Calu3 (cell line): ENCODE measurements at regions not wholly inside any gene's neighbourhood (a gene's known extent, or its start where the extent isn't known, plus 50 kb on each side); places are given as distances from the start of the nearest gene placed in this dataset.

Source experiments
- BruUV-seq: library from RNA; stranded (reverse); fragments of 400-500 nt; replicated peaks from 2 replicates; lab custom pipeline; 2021; lab: Mats Ljungman, UMichigan
- CTCF ChIA-PET: fragments of 300-600 bp; sonication (Branson Sonifier 250); formaldehyde crosslinking; loops from one replicate; lab custom pipeline; 2022; ENCODE audit warnings: antibody characterized with exemption; lab: Charles Lee
- DNase-seq: peaks from one replicate; pipeline ENCODE4 v3.0.0; 2022
- H3K27ac Mint-ChIP-seq: one replicate; pipeline ENCODE4 v1.8.0; 2022; ENCODE audit warnings: mixed read lengths; ENCODE audit not compliant: unreplicated experiment
- H3K27me3 Mint-ChIP-seq: one replicate; pipeline ENCODE4 v1.8.0; 2022; ENCODE audit warnings: mixed read lengths; ENCODE audit not compliant: unreplicated experiment
- H3K36me3 Mint-ChIP-seq: one replicate; pipeline ENCODE4 v1.8.0; 2022; ENCODE audit warnings: mild to moderate bottlenecking, moderate library complexity, mixed read lengths; ENCODE audit not compliant: insufficient read depth, unreplicated experiment
- H3K4me1 Mint-ChIP-seq: one replicate; pipeline ENCODE4 v1.8.0; 2022; ENCODE audit warnings: mild to moderate bottlenecking, low read depth, mixed read lengths; ENCODE audit not compliant: unreplicated experiment
- H3K4me3 Mint-ChIP-seq: one replicate; pipeline ENCODE4 v1.8.0; 2022; ENCODE audit warnings: mild to moderate bottlenecking, low read depth, moderate library complexity, mixed read lengths; ENCODE audit not compliant: unreplicated experiment
- H3K9me3 Mint-ChIP-seq: one replicate; pipeline ENCODE4 v1.8.0; 2022; ENCODE audit warnings: low read depth, mixed read lengths; ENCODE audit not compliant: unreplicated experiment
- CTCF ChIP-seq: fragments of 200-600 bp; IDR thresholded peaks from one replicate; pipeline ENCODE4 v1.8.0; 2022; ENCODE audit warnings: antibody characterized with exemption; ENCODE audit not compliant: unreplicated experiment
- intact Hi-C: fragments of 100-400 bp; cut with micrococcal nuclease; formaldehyde crosslinking; loops from one replicate; pipeline ENCODE4 v1.10.0; 2022; ENCODE audit not compliant: unreplicated experiment

DNA sequence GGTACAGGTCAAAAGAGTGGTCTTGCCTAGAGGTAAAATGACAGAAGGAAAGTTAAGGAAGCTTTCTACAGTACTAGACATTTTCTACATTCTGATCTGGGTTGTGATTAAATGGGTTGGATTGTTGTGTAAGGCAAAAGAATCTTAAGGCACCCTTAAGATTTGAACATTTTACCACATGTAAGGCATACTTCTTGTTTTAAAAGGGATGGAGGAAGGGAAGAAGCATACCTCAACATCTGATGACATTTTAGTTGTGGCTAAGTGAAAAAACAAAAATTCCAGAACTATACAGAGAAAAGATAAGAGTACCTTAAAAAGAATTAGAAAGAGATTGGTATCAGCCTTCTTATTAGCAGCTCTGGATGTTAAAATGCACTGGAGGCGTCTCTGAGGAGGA, 356.0 kb upstream of the CADM1 start:
- CTCF ChIA-PET = no interaction called here
- no peaks in the 10 kb centered on the region for H3K9me3 Mint-ChIP-seq
- H3K36me3 Mint-ChIP-seq = no peaks in the 10 kb centered on the region
- intact Hi-C loops = no loop called here
- DNase-seq = no peak
- no peaks in the 10 kb centered on the region for H3K4me1 Mint-ChIP-seq
- H3K4me3 Mint-ChIP-seq = no peak overlapping the region
- no peak for TF ChIP-seq CTCF
- H3K27me3 Mint-ChIP-seq = no peaks in the 10 kb centered on the region
- no TSS peak for BruUV-seq
- H3K27ac Mint-ChIP-seq = no peak overlapping the region

- Mint-ChIP-seq H3K9me3 (peaks cover 2% of the 10 kb centered on the region), H3K36me3 (no peaks in the 10 kb centered on the region), H3K4me1 (no peaks in the 10 kb centered on the region), H3K27ac (no peak overlapping the region), H3K4me3 (no peak overlapping the region), H3K27me3 (no peaks in the 10 kb centered on the region)
- no peak for TF ChIP-seq CTCF
- no peak for DNase-seq
- CTCF ChIA-PET = no interaction called here
- BruUV-seq = no TSS peak
- intact Hi-C loops = loop anchor here (10.0 kb wide), 1 partner anchor 284 kb away; no protein-coding TSS in a partner anchor
These were observed 344.4 kb upstream of the CADM1 start for GRCh38 chr11:115848611-115849010.

GRCh38 chr11:115848080-115848479, 343.9 kb upstream of the CADM1 start:
- Mint-ChIP-seq H3K27me3 (no peaks in the 10 kb centered on the region), H3K4me1 (no peaks in the 10 kb centered on the region), H3K27ac (no peak overlapping the region), H3K4me3 (no peak overlapping the region), H3K9me3 (peaks cover 2% of the 10 kb centered on the region), H3K36me3 (no peaks in the 10 kb centered on the region)
- no peak for DNase-seq
- CTCF ChIA-PET = no interaction called here
- intact Hi-C loops = loop anchor here (10.0 kb wide), 1 partner anchor 283 kb away; no protein-coding TSS in a partner anchor
- no peak for TF ChIP-seq CTCF
- no TSS peak for BruUV-seq

DNA sequence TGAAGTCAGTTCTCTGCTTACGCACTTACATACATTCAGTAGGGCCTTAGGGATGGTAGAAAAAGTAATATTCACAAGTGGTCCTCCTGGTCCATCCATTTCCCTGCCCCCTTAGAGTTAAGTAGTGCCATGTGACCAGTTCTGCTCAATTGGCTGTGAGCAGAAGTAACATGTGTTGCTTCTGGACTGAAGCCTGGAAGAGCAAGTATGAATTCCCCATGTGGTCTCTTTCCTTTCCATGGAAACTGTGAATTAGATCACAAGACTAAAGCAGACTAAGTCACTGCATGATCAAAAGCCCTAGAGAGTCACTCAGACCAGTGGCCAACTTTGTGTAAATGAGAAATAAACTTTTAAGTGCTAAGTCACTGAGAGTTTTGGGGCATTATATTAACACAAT, 341.7 kb upstream of the CADM1 start:
- TF ChIP-seq CTCF = no peak
- intact Hi-C loops = loop anchor here (10.0 kb wide), 1 partner anchor 281 kb away; no protein-coding TSS in a partner anchor
- H3K36me3 Mint-ChIP-seq = no peaks in the 10 kb centered on the region
- H3K4me1 Mint-ChIP-seq = no peaks in the 10 kb centered on the region
- H3K27ac Mint-ChIP-seq = no peak overlapping the region
- no TSS peak for BruUV-seq
- CTCF ChIA-PET = no interaction called here
- H3K4me3 Mint-ChIP-seq = no peak overlapping the region
- H3K9me3 Mint-ChIP-seq = peaks cover 2% of the 10 kb centered on the region
- no peak for DNase-seq
- no peaks in the 10 kb centered on the region for H3K27me3 Mint-ChIP-seq
